Smooth muscle cell (in vitro differentiated cells): ENCODE measurements at regions not wholly inside any gene's neighbourhood (a gene's known extent, or its start where the extent isn't known, plus 50 kb on each side); places are given as distances from the start of the nearest gene placed in this dataset.

Experiments used
- DNase-seq: peaks from one replicate; lab custom pipeline; 2025; ENCODE audit not compliant: unreplicated experiment; lab: John Stamatoyannopoulos, UW
- H2AFZ ChIP-seq: fragments of 200-600 bp; sonication (generic); 2 replicates; pipeline ENCODE4 v1.6.0; 2016; ENCODE audit warnings: antibody characterized with exemption, low read depth, mild to moderate bottlenecking
- H3F3A ChIP-seq: fragments of 200-600 bp; sonication (generic); 2 replicates; pipeline ENCODE4 v1.6.0; 2017; ENCODE audit warnings: antibody characterized with exemption, low read depth
- H3K27ac ChIP-seq: fragments of 200-600 bp; sonication (generic); 2 replicates; pipeline ENCODE4 v1.5.1; 2016; ENCODE audit warnings: low read depth, mild to moderate bottlenecking
- H3K27me3 ChIP-seq: fragments of 200-600 bp; sonication (generic); 2 replicates; pipeline ENCODE4 v1.6.1; 2016; ENCODE audit warnings: low read depth, mild to moderate bottlenecking
- H3K36me3 ChIP-seq: fragments of 200-600 bp; sonication (generic); 2 replicates; pipeline ENCODE4 v1.5.1; 2016; ENCODE audit warnings: low read depth
- H3K4me1 ChIP-seq: fragments of 200-600 bp; sonication (generic); 2 replicates; pipeline ENCODE4 v1.5.1; 2016; ENCODE audit warnings: low read depth
- H3K4me2 ChIP-seq: fragments of 200-600 bp; sonication (generic); 2 replicates; pipeline ENCODE4 v1.6.0; 2016; ENCODE audit warnings: mild to moderate bottlenecking
- H3K4me3 ChIP-seq: fragments of 200-600 bp; sonication (generic); 2 replicates; pipeline ENCODE4 v1.5.1; 2016; ENCODE audit warnings: mild to moderate bottlenecking
- H3K79me2 ChIP-seq: fragments of 200-600 bp; sonication (generic); 2 replicates; pipeline ENCODE4 v1.6.0; 2016; ENCODE audit warnings: low read depth, mild to moderate bottlenecking
- H3K9ac ChIP-seq: fragments of 200-600 bp; sonication (generic); 2 replicates; pipeline ENCODE4 v1.6.0; 2016; ENCODE audit warnings: low read depth
- H3K9me3 ChIP-seq: fragments of 200-600 bp; sonication (generic); replicated peaks from 2 replicates; pipeline ENCODE4 v1.5.1; 2016; ENCODE audit warnings: low read depth
- H4K20me1 ChIP-seq: fragments of 200-600 bp; sonication (generic); 2 replicates; pipeline ENCODE4 v1.6.0; 2016; ENCODE audit warnings: low read depth
- CTCF ChIP-seq: fragments of 200-600 bp; sonication (generic); IDR thresholded peaks from 2 replicates; pipeline ENCODE4 v1.5.1; 2017; ENCODE audit warnings: borderline replicate concordance, mild to moderate bottlenecking, antibody characterized with exemption; ENCODE audit not compliant: insufficient read depth, poor library complexity, severe bottlenecking
- WGBS: methylation state at CpG from one replicate; pipeline ENCODE4 v1.1.7; 2016; ENCODE audit warnings: low lambda C conversion rate; 5-methylcytosine and 5-hydroxymethylcytosine counted together

- H3K9me3 ChIP-seq = no peaks in the 10 kb centered on the region
- no peak overlapping the region for H3K4me3 ChIP-seq
- H3K9ac ChIP-seq = no peak overlapping the region
- DNase-seq = no peak
- H2AFZ ChIP-seq = no peak overlapping the region
- H3K4me2 ChIP-seq = no peak overlapping the region
- H3K79me2 ChIP-seq = no peaks in the 10 kb centered on the region
- H3F3A ChIP-seq = no peaks in the 10 kb centered on the region
- 86% methylated on average over 5 of the region's 5 CpGs for WGBS
- no peak for TF ChIP-seq CTCF
- H3K27me3 ChIP-seq = no peaks in the 10 kb centered on the region
- no peaks in the 10 kb centered on the region for H4K20me1 ChIP-seq
- no peaks in the 10 kb centered on the region for H3K36me3 ChIP-seq
- no peak overlapping the region for H3K27ac ChIP-seq
- H3K4me1 ChIP-seq = no peaks in the 10 kb centered on the region
Observed at GRCh38 chr12:127064207-127064606, 1202.8 kb upstream of the TMEM132C start.

GRCh38 chr12:127065595-127065994 is 1201.4 kb upstream of the TMEM132C start:
- no peaks in the 10 kb centered on the region for H3K27me3 ChIP-seq
- H3K4me3 ChIP-seq = no peak overlapping the region
- no peaks in the 10 kb centered on the region for H3K9me3 ChIP-seq
- H2AFZ ChIP-seq = no peak overlapping the region
- no peak overlapping the region for H3K4me2 ChIP-seq
- H3K4me1 ChIP-seq = no peaks in the 10 kb centered on the region
- WGBS = 78% methylated on average over 1 of the region's 1 CpG
- H3F3A ChIP-seq = no peaks in the 10 kb centered on the region
- TF ChIP-seq CTCF = no peak
- DNase-seq = no peak
- H3K9ac ChIP-seq = no peak overlapping the region
- H3K79me2 ChIP-seq = no peaks in the 10 kb centered on the region
- H3K36me3 ChIP-seq = no peaks in the 10 kb centered on the region
- H4K20me1 ChIP-seq = no peaks in the 10 kb centered on the region
- no peak overlapping the region for H3K27ac ChIP-seq

- H3K27me3 ChIP-seq = peaks cover 9% of the 10 kb centered on the region
- H4K20me1 ChIP-seq = no peaks in the 10 kb centered on the region
- no peaks in the 10 kb centered on the region for H3K79me2 ChIP-seq
- 29% methylated on average over 2 of the region's 2 CpGs for WGBS
- H3K27ac ChIP-seq = no peak overlapping the region
- H2AFZ ChIP-seq = no peak overlapping the region
- no peaks in the 10 kb centered on the region for H3K4me1 ChIP-seq
- no peak overlapping the region for H3K4me2 ChIP-seq
- no peaks in the 10 kb centered on the region for H3K36me3 ChIP-seq
- H3F3A ChIP-seq = no peaks in the 10 kb centered on the region
- no peak for TF ChIP-seq CTCF
- H3K9ac ChIP-seq = no peak overlapping the region
- no peak for DNase-seq
- no peaks in the 10 kb centered on the region for H3K9me3 ChIP-seq
- no peak overlapping the region for H3K4me3 ChIP-seq
Observed at GRCh38 chr12:127070515-127071157, 1196.3 kb upstream of the TMEM132C start.

GRCh38 chr12:127074161-127074560 is 1192.8 kb upstream of the TMEM132C start:
- Histone ChIP-seq H3K36me3 (no peaks in the 10 kb centered on the region), H3K27ac (no peak overlapping the region), H3F3A (no peaks in the 10 kb centered on the region), H3K79me2 (no peaks in the 10 kb centered on the region), H3K4me2 (no peak overlapping the region), H3K9me3 (no peaks in the 10 kb centered on the region), H3K9ac (no peak overlapping the region), H4K20me1 (no peaks in the 10 kb centered on the region), H3K4me3 (no peak overlapping the region), H2AFZ (no peak overlapping the region), H3K27me3 (peaks cover 16% of the 10 kb centered on the region), H3K4me1 (no peaks in the 10 kb centered on the region)
- no peak for TF ChIP-seq CTCF
- WGBS = 85% methylated on average over 2 of the region's 2 CpGs
- DNase-seq = no peak
